ENCODE measurements at regions not wholly inside any gene's neighbourhood (a gene's known extent, or its start where the extent isn't known, plus 50 kb on each side); places are given as distances from the start of the nearest gene placed in this dataset.

- TF ChIP-seq POLR2A (IDR thresholded peaks at IDR 0.05) (no peak), POLR2AphosphoS5 (IDR thresholded peaks at IDR 0.05) (no peak), EP300 (IDR thresholded peaks at IDR 0.05) (no peak)
- TF ChIP-seq, protein P1, sequence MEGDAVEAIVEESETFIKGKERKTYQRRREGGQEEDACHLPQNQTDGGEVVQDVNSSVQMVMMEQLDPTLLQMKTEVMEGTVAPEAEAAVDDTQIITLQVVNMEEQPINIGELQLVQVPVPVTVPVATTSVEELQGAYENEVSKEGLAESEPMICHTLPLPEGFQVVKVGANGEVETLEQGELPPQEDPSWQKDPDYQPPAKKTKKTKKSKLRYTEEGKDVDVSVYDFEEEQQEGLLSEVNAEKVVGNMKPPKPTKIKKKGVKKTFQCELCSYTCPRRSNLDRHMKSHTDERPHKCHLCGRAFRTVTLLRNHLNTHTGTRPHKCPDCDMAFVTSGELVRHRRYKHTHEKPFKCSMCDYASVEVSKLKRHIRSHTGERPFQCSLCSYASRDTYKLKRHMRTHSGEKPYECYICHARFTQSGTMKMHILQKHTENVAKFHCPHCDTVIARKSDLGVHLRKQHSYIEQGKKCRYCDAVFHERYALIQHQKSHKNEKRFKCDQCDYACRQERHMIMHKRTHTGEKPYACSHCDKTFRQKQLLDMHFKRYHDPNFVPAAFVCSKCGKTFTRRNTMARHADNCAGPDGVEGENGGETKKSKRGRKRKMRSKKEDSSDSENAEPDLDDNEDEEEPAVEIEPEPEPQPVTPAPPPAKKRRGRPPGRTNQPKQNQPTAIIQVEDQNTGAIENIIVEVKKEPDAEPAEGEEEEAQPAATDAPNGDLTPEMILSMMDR (IDR thresholded peaks at IDR 0.05) = no peak
Measured at GRCh38 chr3:187572441-187572840, 97.8 kb downstream of the SST start.

Data from suprapubic skin (tissue), 4 donors.